HG02763 (cell line): ENCODE measurements at regions not wholly inside any gene's neighbourhood (a gene's known extent, or its start where the extent isn't known, plus 50 kb on each side); places are given as distances from the start of the nearest gene placed in this dataset.
A peak's percentile ranks its signal among the peaks of the same experiment; 100 is the strongest.
"Not testable (repeated sequence)": the region's sequence is repeated elsewhere in the genome, so short reads cannot be mapped to it uniquely, and the experiment has no call there.

ENCODE experiments used
- ATAC-seq: cut with Tn5 transposase; IDR thresholded peaks from one replicate; pipeline ENCODE4 v1.9.1; 2021; ENCODE audit warnings: mild to moderate bottlenecking, moderate library complexity; ENCODE audit not compliant: unreplicated experiment

- no peak for ATAC-seq
Observed at GRCh38 chr1:209080170-209080781, 503.2 kb upstream of the CAMK1G start.

DNA sequence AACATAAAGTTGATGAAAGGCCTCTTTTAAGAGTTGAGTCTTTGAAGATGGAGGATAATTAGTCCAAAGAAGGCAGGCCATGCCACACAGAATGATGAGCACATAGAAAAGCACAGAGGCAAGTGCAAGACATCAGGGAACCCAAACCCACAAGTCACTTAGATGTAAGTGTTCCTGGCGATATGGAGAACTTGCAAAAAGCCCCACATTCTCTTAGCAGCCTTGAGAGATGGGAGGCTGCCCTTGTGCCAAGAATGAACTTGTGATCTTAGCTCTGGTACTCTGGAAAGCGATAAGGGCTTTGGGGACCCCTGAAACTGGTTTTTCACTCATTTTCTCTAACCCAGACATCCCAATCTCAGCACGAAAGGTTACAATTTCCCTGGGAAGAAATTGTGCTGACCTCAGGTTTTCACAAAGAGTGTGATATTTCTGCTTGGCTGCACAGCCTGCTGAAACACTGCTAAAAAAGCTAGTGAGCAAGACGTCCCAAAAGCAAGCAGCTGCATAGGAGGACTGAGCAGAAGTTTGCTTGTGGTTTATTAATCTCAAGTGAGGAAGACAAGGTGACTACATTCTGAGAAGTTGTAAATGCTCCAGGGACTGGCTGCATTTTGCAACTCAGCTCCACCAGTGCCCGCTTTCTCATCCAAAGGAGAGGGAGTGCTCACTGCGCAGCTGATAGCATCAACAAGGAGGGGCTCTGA is 496.9 kb upstream of the CAMK1G start:
- peak; percentile 90 for ATAC-seq

- no peak for ATAC-seq
Observed at GRCh38 chr1:209094384-209094783, 489.1 kb upstream of the CAMK1G start.

DNA sequence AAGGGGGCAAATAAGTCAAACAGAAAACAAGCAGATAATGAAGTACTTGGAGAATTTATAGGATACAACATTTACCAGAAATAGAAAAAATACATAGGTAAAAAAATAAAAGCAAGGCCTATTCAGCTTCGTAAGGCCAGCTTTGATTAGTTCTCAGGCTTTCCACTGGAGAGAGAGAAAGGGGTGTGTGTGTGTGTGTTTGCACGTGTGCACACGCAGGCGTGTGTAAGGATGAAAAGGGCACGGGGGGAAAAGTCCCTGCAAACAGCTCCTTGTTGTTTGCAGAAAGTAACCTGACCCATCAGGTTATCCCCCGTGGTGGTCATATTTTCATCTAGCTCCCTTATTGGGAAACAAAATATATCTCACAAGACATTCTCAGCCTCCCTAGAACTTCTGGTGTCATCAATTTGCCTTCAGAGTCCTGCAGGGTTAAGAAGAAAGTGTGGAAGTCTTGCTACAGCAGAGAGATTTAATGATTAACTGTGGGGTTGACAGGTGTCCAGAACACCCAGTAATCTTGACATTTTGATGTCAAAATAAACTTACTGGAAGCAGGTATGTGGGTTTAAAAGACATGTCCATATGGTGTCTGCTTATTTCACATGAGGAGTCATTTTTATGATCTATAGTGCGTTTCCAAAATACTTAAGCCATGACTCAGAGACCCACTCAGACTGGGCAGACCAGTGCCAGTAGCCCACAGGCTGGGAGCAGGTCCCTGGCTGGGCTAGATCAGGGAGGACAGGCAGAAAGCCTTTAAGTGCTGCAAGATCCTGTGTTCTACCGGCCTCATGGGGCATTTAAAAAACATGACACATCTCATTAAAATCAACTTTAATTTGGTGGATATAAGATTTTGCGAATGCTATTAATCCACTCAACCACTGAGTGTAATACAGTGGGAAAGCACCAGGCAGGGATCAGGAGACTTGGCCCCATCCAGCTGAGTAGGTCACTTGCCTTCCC is 487.6 kb upstream of the CAMK1G start:
- peak; percentile 65 for ATAC-seq

DNA sequence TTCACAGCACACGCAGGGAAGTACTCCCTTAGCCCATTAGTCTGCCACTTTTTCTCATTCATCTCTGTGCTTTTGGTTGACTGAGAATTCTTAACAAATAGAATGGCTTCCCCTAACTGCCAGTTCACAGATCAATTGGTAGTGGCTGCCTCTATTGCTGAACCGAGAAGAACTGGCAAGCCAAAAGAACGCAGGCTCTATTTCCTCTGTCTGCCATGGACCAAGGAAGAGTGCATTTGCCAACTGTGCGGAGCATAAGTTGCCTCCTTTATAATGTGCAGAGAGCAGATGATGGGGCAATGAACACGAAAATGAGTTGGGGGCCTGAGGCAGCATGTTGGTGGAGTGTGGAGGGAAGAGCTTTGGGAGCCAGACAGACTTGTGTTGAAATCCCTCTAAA is 483.1 kb upstream of the CAMK1G start:
- ATAC-seq, result no peak

DNA sequence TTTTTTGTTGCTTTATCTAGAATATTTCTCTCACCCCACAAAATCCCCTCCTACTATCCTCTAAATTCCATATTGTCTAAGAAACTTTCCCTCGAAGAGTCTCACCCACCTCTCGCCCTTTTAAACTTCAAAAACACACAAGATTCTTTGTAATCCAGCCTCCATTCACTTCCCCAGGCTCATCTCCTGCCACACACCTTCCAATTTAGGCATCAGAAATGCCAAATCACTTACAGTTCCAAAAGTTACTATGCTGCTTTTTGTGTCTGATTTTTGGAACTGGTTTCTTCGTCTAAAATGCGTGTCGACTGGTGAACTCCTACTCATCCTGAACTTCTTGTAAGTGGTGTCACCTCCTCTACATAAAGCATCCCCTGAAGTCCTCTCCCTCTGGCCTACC is 482.4 kb upstream of the CAMK1G start:
- ATAC-seq, result no peak

DNA sequence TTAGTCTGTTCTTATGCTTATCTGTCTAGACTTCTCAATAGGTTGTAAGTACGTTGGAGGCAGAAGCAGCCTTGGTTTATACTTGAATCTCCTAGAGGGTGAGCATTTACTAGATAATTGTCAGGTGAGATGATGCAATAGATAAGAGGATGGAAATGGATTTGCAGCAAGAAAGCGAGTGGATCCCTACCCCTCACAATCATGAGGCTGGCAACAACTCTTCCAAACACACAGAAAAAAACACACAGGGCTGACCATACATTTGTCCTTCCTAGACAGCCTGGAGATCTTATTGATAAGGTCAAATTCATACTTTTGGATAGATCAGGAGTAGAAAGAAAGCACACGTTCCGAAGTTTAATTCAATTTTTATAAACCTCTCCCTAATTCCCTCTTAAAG is 481.4 kb upstream of the CAMK1G start:
- ATAC-seq, result no peak

DNA sequence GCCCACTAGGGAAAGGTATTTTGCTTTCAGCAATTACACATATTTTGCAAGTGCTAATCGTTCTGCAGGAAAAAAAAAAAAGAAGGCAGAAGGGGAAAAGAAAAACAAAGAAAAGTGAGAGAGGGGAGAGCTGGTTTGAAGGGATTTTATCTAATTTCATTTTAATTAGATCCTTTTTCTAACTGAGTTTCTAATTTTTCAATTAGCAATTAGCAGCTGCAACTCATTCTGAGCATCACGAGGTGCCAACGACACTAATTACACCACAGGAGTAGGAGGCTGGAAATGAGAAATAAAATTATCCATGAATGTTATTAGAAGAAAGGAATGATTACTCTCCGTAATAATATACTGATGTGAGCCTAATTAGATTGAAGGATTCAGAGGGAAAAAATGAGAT is 481.0 kb upstream of the CAMK1G start:
- ATAC-seq, result no peak

- ATAC-seq, result peak; percentile 50
Observed at GRCh38 chr1:209103092-209103491, 480.4 kb upstream of the CAMK1G start.

- no peak for ATAC-seq
Observed at GRCh38 chr1:209104646-209105045, 478.9 kb upstream of the CAMK1G start.

GRCh38 chr1:209105701-209106100 is 477.8 kb upstream of the CAMK1G start:
- ATAC-seq, result no peak

GRCh38 chr1:209106237-209106741 is 477.2 kb upstream of the CAMK1G start:
- no peak for ATAC-seq

DNA sequence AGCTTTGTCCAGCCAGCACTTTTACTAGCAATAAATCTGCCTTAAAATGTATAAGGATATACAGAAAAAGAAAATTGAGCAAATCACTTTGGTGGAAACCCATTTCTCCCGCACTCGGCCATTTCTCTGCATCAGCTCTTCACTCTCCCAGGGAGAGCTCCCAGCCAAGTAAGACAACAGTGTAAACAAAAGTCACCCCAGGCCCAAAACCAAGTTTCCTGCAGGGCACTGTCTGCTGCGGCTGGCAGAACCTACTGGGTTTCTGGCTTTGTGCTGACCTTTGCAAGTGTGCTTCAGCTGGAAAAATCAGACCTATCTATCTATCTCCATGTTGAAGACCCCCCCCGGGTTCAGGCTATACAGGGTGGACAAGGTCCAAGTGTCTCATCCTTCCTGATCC is 476.7 kb upstream of the CAMK1G start:
- ATAC-seq, result no peak

DNA sequence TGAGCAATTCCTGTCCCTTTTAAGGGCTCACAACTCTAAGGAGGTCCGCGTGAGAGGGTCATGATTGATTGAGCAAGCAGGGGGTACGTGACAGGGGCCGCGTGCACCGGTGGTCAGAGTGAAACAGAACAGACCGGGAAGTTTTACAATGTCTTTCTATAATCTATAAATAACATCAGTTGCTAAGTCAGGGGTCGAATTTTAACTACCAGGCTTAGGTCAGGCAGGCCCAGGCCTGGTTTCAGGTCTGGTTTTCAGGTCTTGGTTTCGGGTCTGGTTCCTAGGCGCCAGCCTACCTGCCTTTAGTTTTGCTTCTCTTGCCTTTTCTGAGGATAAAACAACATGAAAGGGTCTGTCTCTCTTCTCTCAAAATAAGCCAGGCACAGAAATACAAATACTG is 476.0 kb upstream of the CAMK1G start:
- peak; percentile 55 for ATAC-seq

DNA sequence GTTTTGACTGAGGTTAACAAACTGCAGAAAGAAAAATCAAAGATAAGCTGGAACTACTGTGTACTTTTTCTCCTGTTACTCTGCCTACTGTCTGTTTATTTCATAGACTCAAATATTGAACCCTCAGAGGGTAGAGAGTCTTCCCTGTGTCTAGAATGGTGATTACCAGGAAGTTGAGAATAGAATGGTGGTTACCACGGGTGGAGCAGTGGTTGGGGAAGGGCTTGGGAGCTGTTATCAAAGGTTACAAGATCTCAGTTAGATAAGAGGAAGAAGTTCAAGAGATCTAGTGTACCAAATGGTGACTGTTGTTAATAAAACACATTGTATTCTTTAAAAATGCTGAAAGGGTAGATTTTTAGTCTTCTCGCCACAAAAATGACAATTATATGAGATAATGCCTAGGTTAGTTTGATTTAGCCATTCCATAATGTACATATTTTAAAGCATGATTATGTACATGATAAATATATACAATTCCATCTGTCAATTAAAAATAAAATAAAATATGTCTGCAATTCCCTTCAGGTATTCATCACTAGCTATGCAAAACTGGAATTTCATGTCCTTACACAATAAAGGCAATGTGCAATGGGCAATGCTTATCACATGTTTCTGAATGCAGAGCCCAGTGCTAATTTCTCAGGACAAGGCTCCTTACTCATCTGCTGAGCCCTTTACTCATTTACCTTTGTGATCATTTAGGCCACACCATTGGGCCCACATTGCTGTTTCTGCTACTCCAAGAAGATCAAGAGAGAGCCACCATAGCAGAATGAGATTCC is 474.3 kb upstream of the CAMK1G start:
- ATAC-seq, result no peak

- ATAC-seq, result no peak
Observed at GRCh38 chr1:209113521-209113920, 470.0 kb upstream of the CAMK1G start.

GRCh38 chr1:209116705-209117104 is 466.8 kb upstream of the CAMK1G start:
- no peak for ATAC-seq

DNA sequence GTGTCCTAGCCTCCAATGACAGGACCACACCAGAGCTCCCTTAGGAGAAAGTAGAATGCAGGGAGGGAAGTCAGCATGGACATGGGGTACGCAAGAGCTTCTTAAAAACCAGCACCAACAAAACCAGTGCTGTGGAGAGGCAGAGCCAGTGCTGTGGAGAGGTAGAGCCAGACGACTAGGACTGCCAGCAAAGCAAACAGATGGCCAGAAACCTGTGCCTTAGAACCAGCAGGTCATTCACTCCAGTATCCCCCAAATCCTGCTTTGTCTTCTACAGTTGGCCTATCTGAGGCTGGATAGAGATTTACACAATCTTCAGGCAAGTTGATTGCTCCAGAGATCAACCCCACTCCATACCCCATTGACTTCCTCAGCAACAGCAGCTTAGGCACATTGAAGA is 459.9 kb upstream of the CAMK1G start:
- no peak for ATAC-seq

- not testable (repeated sequence) for ATAC-seq
Observed at GRCh38 chr1:209129091-209129490, 454.4 kb upstream of the CAMK1G start.

GRCh38 chr1:209130886-209131285 is 452.6 kb upstream of the CAMK1G start:
- no peak for ATAC-seq
